ENCODE measurements at regions not wholly inside any gene's neighbourhood (a gene's known extent, or its start where the extent isn't known, plus 50 kb on each side); places are given as distances from the start of the nearest gene placed in this dataset.

GRCh38 chr16:59295993-59296736 lies 562.0 kb upstream of the GOT2 start:
- WGBS: 27% methylated on average over 5 of the region's 5 CpGs
- no peak overlapping the region for H3K27ac ChIP-seq (replicated peaks in 1 of 4)
- TF ChIP-seq, protein P1, sequence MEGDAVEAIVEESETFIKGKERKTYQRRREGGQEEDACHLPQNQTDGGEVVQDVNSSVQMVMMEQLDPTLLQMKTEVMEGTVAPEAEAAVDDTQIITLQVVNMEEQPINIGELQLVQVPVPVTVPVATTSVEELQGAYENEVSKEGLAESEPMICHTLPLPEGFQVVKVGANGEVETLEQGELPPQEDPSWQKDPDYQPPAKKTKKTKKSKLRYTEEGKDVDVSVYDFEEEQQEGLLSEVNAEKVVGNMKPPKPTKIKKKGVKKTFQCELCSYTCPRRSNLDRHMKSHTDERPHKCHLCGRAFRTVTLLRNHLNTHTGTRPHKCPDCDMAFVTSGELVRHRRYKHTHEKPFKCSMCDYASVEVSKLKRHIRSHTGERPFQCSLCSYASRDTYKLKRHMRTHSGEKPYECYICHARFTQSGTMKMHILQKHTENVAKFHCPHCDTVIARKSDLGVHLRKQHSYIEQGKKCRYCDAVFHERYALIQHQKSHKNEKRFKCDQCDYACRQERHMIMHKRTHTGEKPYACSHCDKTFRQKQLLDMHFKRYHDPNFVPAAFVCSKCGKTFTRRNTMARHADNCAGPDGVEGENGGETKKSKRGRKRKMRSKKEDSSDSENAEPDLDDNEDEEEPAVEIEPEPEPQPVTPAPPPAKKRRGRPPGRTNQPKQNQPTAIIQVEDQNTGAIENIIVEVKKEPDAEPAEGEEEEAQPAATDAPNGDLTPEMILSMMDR (IDR thresholded peaks at IDR 0.05): no peak
- TF ChIP-seq POLR2A (IDR thresholded peaks at IDR 0.05; ENCODE audit: low read depth) (no peak), POLR2AphosphoS5 (IDR thresholded peaks at IDR 0.05) (no peak), EP300 (IDR thresholded peaks at IDR 0.05) (no peak)
- no peaks in the 10 kb centered on the region for H3K27me3 ChIP-seq
- H3K9me3 ChIP-seq: no peaks in the 10 kb centered on the region
- intact Hi-C loops (cut with DNase I): no loop called here
- H3K4me1 ChIP-seq: peaks cover 0 to 12% (median 3%) of the 10 kb centered on the region in 4 donors
- H3K36me3 ChIP-seq: no peaks in the 10 kb centered on the region
- H3K4me3 ChIP-seq: no peak overlapping the region
- DNase-seq (ENCODE audit: extremely low spot score): no peak

DNA sequence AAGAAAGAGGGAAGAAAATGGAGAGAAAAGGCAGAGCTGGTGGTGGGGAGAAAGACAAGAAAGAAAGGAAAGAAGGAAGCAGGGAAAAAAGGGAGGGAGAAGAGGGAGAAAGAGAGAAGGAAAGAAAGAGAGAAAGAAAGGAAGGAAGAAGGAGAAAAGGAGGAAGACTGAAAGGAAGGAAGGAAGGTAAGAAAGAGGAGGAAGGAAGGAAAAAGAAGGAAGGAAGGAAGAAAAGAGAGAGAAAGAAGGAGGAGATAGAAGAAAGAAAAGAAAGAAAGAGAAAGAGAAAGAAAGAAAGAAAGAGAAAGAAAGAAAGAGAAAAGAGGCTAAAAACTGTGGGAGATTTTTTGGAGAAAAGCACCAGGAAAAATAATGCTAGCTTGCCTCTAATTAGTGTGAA lies 561.4 kb upstream of the GOT2 start:
- intact Hi-C loops (cut with DNase I): no loop called here
- no peaks in the 10 kb centered on the region for H3K9me3 ChIP-seq
- no peak overlapping the region for H3K27ac ChIP-seq (replicated peaks in 1 of 4)
- H3K36me3 ChIP-seq: no peaks in the 10 kb centered on the region
- no peak for DNase-seq (ENCODE audit: extremely low spot score)
- no peak overlapping the region for H3K4me3 ChIP-seq
- peaks cover 0 to 12% (median 3%) of the 10 kb centered on the region in 4 donors for H3K4me1 ChIP-seq
- no peaks in the 10 kb centered on the region for H3K27me3 ChIP-seq
- TF ChIP-seq POLR2AphosphoS5 (IDR thresholded peaks at IDR 0.05) (no peak), POLR2A (IDR thresholded peaks at IDR 0.05; ENCODE audit: low read depth) (no peak), EP300 (IDR thresholded peaks at IDR 0.05) (no peak)
- TF ChIP-seq, protein P1 (IDR thresholded peaks at IDR 0.05): no peak

GRCh38 chr16:59290718-59291117 lies 556.6 kb upstream of the GOT2 start:
- no peak for DNase-seq (ENCODE audit: extremely low spot score)
- Histone ChIP-seq H3K36me3 (no peaks in the 10 kb centered on the region), H3K9me3 (peaks cover 0 to under 1% (median 0%) of the 10 kb centered on the region in 4 donors), H3K4me3 (no peak overlapping the region), H3K27ac (replicated peaks in 1 of 4) (no peak overlapping the region), H3K27me3 (no peaks in the 10 kb centered on the region), H3K4me1 (peaks cover 0 to 1% (median 0%) of the 10 kb centered on the region in 4 donors)
- intact Hi-C loops (cut with DNase I): no loop called here
- TF ChIP-seq POLR2AphosphoS5 (IDR thresholded peaks at IDR 0.05): no peak
- TF ChIP-seq, protein P1 (IDR thresholded peaks at IDR 0.05): no peak
- TF ChIP-seq EP300 (IDR thresholded peaks at IDR 0.05): no peak
- TF ChIP-seq POLR2A (IDR thresholded peaks at IDR 0.05; ENCODE audit: low read depth): no peak
- WGBS: 80% methylated on average over 3 of the region's 3 CpGs

- DNase-seq (ENCODE audit: extremely low spot score): no peak
- no peak overlapping the region for H3K27ac ChIP-seq (replicated peaks in 1 of 4)
- 77% methylated on average over 3 of the region's 3 CpGs for WGBS
- no peaks in the 10 kb centered on the region for H3K36me3 ChIP-seq
- intact Hi-C loops (cut with DNase I): no loop called here
- no peaks in the 10 kb centered on the region for H3K4me1 ChIP-seq
- no peak overlapping the region for H3K4me3 ChIP-seq
- TF ChIP-seq, protein P1 (IDR thresholded peaks at IDR 0.05): no peak
- TF ChIP-seq POLR2A (IDR thresholded peaks at IDR 0.05; ENCODE audit: low read depth): no peak
- H3K27me3 ChIP-seq: no peaks in the 10 kb centered on the region
- H3K9me3 ChIP-seq: peaks cover 0 to 16% (median 11%) of the 10 kb centered on the region in 4 donors
Observed at GRCh38 chr16:59289151-59289550, 555.0 kb upstream of the GOT2 start.

DNA sequence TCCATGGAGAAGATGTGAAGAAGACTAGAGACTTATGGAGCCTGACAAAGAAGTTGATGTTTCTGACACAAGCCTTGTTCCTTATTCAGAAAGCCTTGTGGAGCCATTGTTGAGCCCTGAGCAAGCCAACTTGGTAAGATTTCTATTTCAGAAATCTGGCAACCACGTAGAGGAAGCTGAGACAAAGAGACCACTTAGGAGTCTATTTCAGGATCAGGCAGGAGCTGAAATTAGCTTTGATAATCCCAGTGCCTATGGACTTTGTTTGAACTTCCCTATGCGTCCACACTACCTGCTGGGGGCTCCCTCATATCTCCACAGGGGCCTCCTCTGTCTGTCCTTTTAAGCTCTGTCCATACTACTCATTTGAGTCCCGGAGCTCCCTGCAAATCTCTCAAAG lies 540.0 kb upstream of the GOT2 start:
- H3K36me3 ChIP-seq: no peaks in the 10 kb centered on the region
- H3K9me3 ChIP-seq: no peaks in the 10 kb centered on the region
- H3K27me3 ChIP-seq: no peaks in the 10 kb centered on the region
- DNase-seq (ENCODE audit: extremely low spot score): no peak
- no peaks in the 10 kb centered on the region for H3K4me1 ChIP-seq
- TF ChIP-seq POLR2AphosphoS5 (IDR thresholded peaks at IDR 0.05) (no peak), EP300 (IDR thresholded peaks at IDR 0.05) (no peak), POLR2A (IDR thresholded peaks at IDR 0.05; ENCODE audit: low read depth) (no peak)
- TF ChIP-seq, protein P1 (IDR thresholded peaks at IDR 0.05): no peak
- intact Hi-C loops (cut with DNase I): no loop called here
- 44% methylated on average over 3 of the region's 3 CpGs for WGBS
- H3K27ac ChIP-seq (replicated peaks in 1 of 4): no peak overlapping the region
- H3K4me3 ChIP-seq: no peak overlapping the region
